ENCODE measurements at regions not wholly inside any gene's neighbourhood (a gene's known extent, or its start where the extent isn't known, plus 50 kb on each side); places are given as distances from the start of the nearest gene placed in this dataset.

- no peak for DNase-seq (ENCODE audit: low read depth)
- in situ Hi-C loops (cut with HindIII; ENCODE audit: low pct_unique_long_range_greater_than_20kb, low sequenced_read_pairs): no loop called here
Observed at GRCh38 chr5:4737868-4738267, 402.3 kb upstream of the ADAMTS16 start.

DNA sequence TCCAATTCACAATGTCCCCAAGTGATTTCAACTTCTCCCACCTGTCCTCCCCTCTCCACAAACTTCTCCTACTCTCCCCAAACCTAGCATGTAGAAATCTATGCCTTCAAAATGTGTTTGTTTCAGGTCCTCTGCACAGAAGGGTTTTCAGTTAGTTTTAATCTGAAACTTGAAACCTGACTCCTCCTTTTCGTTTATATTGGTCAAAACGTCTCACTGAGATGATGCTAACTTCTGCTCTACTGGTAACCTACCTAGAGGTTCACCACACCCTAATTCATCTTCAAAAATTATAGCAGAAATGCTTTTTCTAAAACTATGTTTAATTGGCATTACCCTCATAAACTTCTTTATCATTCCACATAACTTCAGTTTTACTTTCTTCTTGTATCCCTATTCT lies 401.8 kb upstream of the ADAMTS16 start:
- in situ Hi-C loops (cut with HindIII; ENCODE audit: low pct_unique_long_range_greater_than_20kb, low sequenced_read_pairs): no loop called here
- DNase-seq (ENCODE audit: low read depth): no peak

- in situ Hi-C loops (cut with HindIII; ENCODE audit: low pct_unique_long_range_greater_than_20kb, low sequenced_read_pairs): no loop called here
- no peak for DNase-seq (ENCODE audit: low read depth)
Observed at GRCh38 chr5:4740156-4740555, 400.0 kb upstream of the ADAMTS16 start.

DNA sequence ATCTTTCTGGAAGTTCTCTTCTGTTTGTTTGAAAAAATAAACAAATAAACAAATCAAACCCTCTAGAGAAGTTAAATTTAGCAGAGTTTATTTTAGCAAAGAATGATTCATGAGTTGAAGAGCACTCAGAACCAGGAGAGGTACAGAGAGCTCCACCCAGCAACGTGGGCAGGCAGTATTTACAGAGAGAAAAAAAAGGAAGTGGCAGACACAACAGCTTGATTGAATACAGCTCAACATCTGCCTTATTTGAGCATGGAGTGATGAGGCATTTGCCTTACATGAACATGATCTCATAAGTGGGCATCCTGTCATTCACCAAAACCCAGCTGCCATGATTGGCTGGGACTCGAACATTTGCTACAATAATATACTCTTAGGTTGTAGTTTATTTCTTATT lies 381.6 kb upstream of the ADAMTS16 start:
- in situ Hi-C loops (cut with HindIII; ENCODE audit: low pct_unique_long_range_greater_than_20kb, low sequenced_read_pairs): no loop called here
- no peak for DNase-seq (ENCODE audit: low read depth)

DNA sequence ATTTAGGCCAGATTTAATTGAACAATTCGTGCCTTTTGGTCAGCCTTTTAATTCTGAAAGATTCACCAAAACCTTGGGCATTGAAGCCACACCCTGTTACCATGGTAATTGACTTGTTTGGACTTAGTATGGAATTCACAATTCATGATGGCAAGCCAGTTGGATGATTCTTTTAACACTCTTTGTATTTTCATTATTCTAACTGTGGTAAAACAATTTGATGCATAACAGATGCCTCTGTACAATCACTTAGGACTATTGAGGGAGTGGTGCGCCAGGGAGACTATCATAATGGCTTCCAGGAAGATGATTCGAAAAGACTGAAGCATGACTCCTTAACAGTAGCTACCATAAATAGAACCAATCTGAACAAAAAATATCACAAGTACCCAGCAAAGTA lies 381.1 kb upstream of the ADAMTS16 start:
- DNase-seq (ENCODE audit: low read depth): no peak
- in situ Hi-C loops (cut with HindIII; ENCODE audit: low pct_unique_long_range_greater_than_20kb, low sequenced_read_pairs): no loop called here

DNA sequence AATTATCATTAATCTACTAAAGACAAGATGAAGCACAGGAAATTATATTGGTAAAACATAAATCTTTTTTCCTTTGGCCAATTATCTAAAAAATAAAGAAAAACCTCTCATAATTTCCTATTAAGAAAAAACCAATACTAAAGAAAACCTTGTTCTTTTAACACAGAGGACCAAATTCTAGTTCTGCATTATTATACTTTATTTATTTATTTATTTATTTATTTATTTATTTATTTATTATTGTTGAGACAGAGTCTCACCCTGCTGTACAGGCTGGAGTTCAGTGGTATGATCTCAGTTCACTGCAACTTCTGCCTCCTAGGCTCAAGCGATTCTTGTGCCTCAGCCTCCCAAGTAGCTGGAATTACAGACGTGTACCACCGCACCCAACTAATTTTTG lies 377.8 kb upstream of the ADAMTS16 start:
- in situ Hi-C loops (cut with HindIII; ENCODE audit: low pct_unique_long_range_greater_than_20kb, low sequenced_read_pairs): no loop called here
- DNase-seq (ENCODE audit: low read depth): no peak

- in situ Hi-C loops (cut with HindIII; ENCODE audit: low pct_unique_long_range_greater_than_20kb, low sequenced_read_pairs): no loop called here
- no peak for DNase-seq (ENCODE audit: low read depth)
Observed at GRCh38 chr5:4765411-4765810, 374.7 kb upstream of the ADAMTS16 start.

- DNase-seq (ENCODE audit: low read depth): no peak
Observed at GRCh38 chr5:4766101-4766500, 374.0 kb upstream of the ADAMTS16 start.

DNA sequence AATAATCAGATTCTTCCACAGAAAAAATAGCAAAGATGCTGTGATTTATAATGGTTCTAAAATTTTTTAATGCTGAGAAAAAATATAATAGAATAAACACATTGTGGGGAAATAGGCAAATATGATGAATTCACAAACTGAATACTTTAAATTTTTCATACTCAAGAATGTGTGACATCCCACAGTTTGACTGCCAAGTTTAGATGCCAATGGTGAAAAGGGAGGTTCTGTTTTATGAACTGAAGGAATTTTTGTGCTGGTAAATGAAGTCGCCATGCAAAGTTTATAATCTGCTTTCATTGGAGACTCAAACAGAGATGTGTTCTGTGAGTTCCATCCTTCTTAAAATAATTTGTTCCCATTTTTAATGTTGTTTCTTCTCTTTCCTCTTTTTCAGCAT lies 367.5 kb upstream of the ADAMTS16 start:
- in situ Hi-C loops (cut with HindIII; ENCODE audit: low pct_unique_long_range_greater_than_20kb, low sequenced_read_pairs): no loop called here
- DNase-seq (ENCODE audit: low read depth): no peak

More at GRCh38 chr5:4766101-4766500, 374.0 kb upstream of the ADAMTS16 start:
- in situ Hi-C loops (cut with HindIII; ENCODE audit: low pct_unique_long_range_greater_than_20kb, low sequenced_read_pairs): no loop called here

DNA sequence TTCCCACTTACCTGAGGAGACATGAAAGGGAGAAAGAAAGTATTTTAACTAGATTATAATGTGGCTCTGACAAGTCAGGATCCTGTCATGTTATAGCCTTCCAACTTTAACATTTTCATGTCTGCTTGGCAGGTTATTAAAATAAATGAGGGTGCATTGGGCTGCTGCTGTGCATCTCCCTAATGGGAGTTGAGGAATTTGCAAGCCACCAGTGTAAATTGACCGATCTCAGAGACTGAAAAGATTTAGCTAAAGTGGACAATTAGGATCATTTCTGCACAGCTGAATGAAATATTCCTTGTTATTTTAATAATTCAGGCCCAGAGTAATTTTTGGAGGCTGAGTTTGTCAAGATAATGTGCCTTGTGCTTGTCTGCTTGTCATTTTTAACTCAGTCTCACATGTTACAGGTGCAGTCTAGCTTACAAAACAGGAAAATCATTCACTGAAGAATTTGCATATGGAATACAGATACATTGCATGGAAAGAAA lies 366.3 kb upstream of the ADAMTS16 start:
- DNase-seq (ENCODE audit: low read depth): no peak
- in situ Hi-C loops (cut with HindIII; ENCODE audit: low pct_unique_long_range_greater_than_20kb, low sequenced_read_pairs): no loop called here

- no peak for DNase-seq (ENCODE audit: low read depth)
- in situ Hi-C loops (cut with HindIII; ENCODE audit: low pct_unique_long_range_greater_than_20kb, low sequenced_read_pairs): no loop called here
Observed at GRCh38 chr5:4777435-4777834, 362.7 kb upstream of the ADAMTS16 start.

GRCh38 chr5:4780633-4781032 lies 359.5 kb upstream of the ADAMTS16 start:
- no peak for DNase-seq (ENCODE audit: low read depth)
- in situ Hi-C loops (cut with HindIII; ENCODE audit: low pct_unique_long_range_greater_than_20kb, low sequenced_read_pairs): no loop called here

GRCh38 chr5:4781299-4781698 lies 358.8 kb upstream of the ADAMTS16 start:
- DNase-seq (ENCODE audit: low read depth): no peak
- in situ Hi-C loops (cut with HindIII; ENCODE audit: low pct_unique_long_range_greater_than_20kb, low sequenced_read_pairs): no loop called here

GRCh38 chr5:4785971-4786370 lies 354.2 kb upstream of the ADAMTS16 start:
- no peak for DNase-seq (ENCODE audit: low read depth)
- in situ Hi-C loops (cut with HindIII; ENCODE audit: low pct_unique_long_range_greater_than_20kb, low sequenced_read_pairs): no loop called here

DNA sequence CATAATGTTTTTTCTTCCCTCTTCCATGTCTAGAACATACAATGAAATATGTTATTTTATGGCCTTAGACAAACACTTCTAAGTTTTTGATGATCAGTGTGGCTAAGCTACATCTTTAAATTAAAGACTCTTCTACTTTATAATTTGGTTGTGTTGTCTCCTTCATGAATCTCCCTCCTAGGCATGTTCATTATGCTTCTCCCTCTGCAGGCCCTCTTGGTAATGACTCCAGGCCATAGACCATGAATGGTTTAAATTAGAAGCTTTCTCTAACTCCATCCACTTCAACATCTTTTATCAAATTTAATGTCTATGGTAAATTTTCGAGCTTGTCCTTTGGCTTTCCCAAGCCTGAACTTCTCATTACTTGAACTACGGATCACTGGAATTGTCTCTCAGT lies 342.7 kb upstream of the ADAMTS16 start:
- in situ Hi-C loops (cut with HindIII; ENCODE audit: low pct_unique_long_range_greater_than_20kb, low sequenced_read_pairs): no loop called here
- DNase-seq (ENCODE audit: low read depth): no peak

DNA sequence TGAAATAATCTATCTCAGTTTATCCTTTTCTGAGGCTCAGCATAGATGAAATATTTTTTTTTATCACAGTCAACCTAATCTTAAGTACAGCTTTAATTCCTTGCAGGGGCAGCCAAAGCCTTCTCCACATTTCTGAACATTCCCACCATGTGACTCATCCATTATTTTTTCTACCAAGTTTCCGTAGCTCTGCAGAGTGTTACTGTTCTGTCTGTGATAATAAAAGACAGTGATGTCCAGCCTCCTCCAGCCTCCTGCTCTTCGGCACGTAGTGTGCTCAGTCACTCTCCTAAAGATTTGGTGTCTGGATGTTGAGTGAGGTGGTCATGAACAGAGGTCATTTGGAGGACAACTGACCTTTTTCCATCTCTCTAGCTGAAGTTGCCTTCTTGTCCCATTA lies 338.1 kb upstream of the ADAMTS16 start:
- peak; percentile 73 for DNase-seq (ENCODE audit: low read depth)
- in situ Hi-C loops (cut with HindIII; ENCODE audit: low pct_unique_long_range_greater_than_20kb, low sequenced_read_pairs): no loop called here

- DNase-seq (ENCODE audit: low read depth): no peak
- in situ Hi-C loops (cut with HindIII; ENCODE audit: low pct_unique_long_range_greater_than_20kb, low sequenced_read_pairs): no loop called here
Observed at GRCh38 chr5:4804691-4805360, 335.3 kb upstream of the ADAMTS16 start.

DNA sequence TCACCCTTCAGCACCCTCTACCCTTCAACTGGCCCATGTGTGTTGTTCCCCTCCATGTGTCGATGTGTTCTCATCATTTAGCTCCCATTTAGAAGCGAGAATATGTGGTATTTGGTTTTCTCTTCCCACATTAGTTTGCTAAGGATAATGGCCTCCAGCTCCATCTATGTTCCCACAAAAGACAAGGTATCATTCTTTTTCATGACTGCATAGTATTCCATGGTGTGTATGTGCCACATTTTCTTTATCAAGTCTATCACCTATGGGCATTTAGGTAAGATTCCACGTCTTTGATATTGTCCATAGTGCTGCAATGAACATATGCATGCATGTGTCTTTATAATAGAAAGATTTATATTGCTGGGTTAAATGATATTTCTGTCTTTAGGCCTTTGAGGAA lies 325.1 kb upstream of the ADAMTS16 start:
- in situ Hi-C loops (cut with HindIII; ENCODE audit: low pct_unique_long_range_greater_than_20kb, low sequenced_read_pairs): no loop called here
- no peak for DNase-seq (ENCODE audit: low read depth)

- DNase-seq (ENCODE audit: low read depth): no peak
- in situ Hi-C loops (cut with HindIII; ENCODE audit: low pct_unique_long_range_greater_than_20kb, low sequenced_read_pairs): no loop called here
Observed at GRCh38 chr5:4817767-4818166, 322.4 kb upstream of the ADAMTS16 start.

- in situ Hi-C loops (cut with HindIII; ENCODE audit: low pct_unique_long_range_greater_than_20kb, low sequenced_read_pairs): no loop called here
- no peak for DNase-seq (ENCODE audit: low read depth)
Observed at GRCh38 chr5:4831325-4831724, 308.8 kb upstream of the ADAMTS16 start.
